Activated T-cell treated with anti-CD3 and anti-CD28 coated beads for 48 hours (primary cell): ENCODE measurements at regions not wholly inside any gene's neighbourhood (a gene's known extent, or its start where the extent isn't known, plus 50 kb on each side); places are given as distances from the start of the nearest gene placed in this dataset.
"Not testable (repeated sequence)": the region's sequence is repeated elsewhere in the genome, so short reads cannot be mapped to it uniquely, and the experiment has no call there.

Source experiments
- DNase-seq: peaks from one replicate; pipeline ENCODE4 v3.0.0-alpha.2; 2020; ENCODE audit warnings: low read depth

GRCh38 chr4:86527713-86528112 lies 66.4 kb upstream of the PTPN13 start:
- not testable (repeated sequence) for DNase-seq

- no peak for DNase-seq
These were observed 64.7 kb upstream of the PTPN13 start for GRCh38 chr4:86529436-86529835.

- no peak for DNase-seq
These were observed 63.9 kb upstream of the PTPN13 start for GRCh38 chr4:86530183-86530582.

- DNase-seq = no peak
These were observed 62.7 kb upstream of the PTPN13 start for GRCh38 chr4:86531440-86531839.

GRCh38 chr4:86532851-86533250 lies 61.3 kb upstream of the PTPN13 start:
- no peak for DNase-seq

GRCh38 chr4:86536151-86536550 lies 58.0 kb upstream of the PTPN13 start:
- no peak for DNase-seq

GRCh38 chr4:86542319-86543027 lies 51.6 kb upstream of the PTPN13 start:
- no peak for DNase-seq

- DNase-seq = no peak
These were observed 51.0 kb upstream of the PTPN13 start for GRCh38 chr4:86543080-86543479.

GRCh38 chr4:86543560-86544309 lies 50.4 kb upstream of the PTPN13 start:
- DNase-seq = no peak

GRCh38 chr4:86544310-86544966 lies 49.7 kb upstream of the PTPN13 start:
- DNase-seq = no peak
